GM12878 (cell line): ENCODE measurements at regions not wholly inside any gene's neighbourhood (a gene's known extent, or its start where the extent isn't known, plus 50 kb on each side); places are given as distances from the start of the nearest gene placed in this dataset.

ENCODE experiments used
- ATAC-seq: fragments of 200-7000 bp; cut with Tn5 transposase; 3 replicates; pipeline ENCODE4 v1.9.1; 2020; ENCODE audit warnings: mild to moderate bottlenecking, moderate library complexity
- BruUV-seq: library from RNA; stranded (reverse); fragments of 400-500 nt; replicated peaks from 2 replicates; lab custom pipeline; 2021; lab: Mats Ljungman, UMichigan
- CTCF ChIA-PET: fragments of 300-600 bp; sonication (Branson Sonifier 250); formaldehyde crosslinking; extraction: SDS; loops from one replicate; lab custom pipeline; 2021; ENCODE audit warnings: inconsistent platforms; lab: Yijun Ruan, JAX
- POLR2A ChIA-PET: fragments of 350-600 bp; formaldehyde crosslinking; extraction: SDS; loops from one replicate; lab custom pipeline; 2021; ENCODE audit warnings: inconsistent platforms; lab: Charles Lee
- RAD21 ChIA-PET: fragments of 300-600 bp; sonication (Branson Sonifier 250); formaldehyde crosslinking; loops from one replicate; lab custom pipeline; 2023; ENCODE audit warnings: antibody characterized with exemption; ENCODE audit not compliant: unreplicated experiment; lab: Charles Lee
- SMC1A ChIA-PET: fragments of 300-600 bp; sonication (Branson Sonifier 250); formaldehyde crosslinking; loops from one replicate; lab custom pipeline; 2023; ENCODE audit not compliant: unreplicated experiment, uncharacterized antibody; lab: Charles Lee
- DNase-seq: peaks from one replicate; pipeline ENCODE4 v3.0.0-alpha.2; 2011; ENCODE audit warnings: low read depth, low spot score
- FAIRE-seq: peaks from 3 replicates; lab custom pipeline; 2011; peaks lifted over from hg19 to GRCh38; lab: Jason Lieb, UNC
- H2AFZ ChIP-seq: 2 replicates; pipeline ENCODE4 v1.6.0; 2011; ENCODE audit warnings: low read depth, low read length, control low read depth; ENCODE audit not compliant: control insufficient read depth
- H3K27ac ChIP-seq: 2 replicates; pipeline ENCODE4 v1.5.1; 2011; ENCODE audit warnings: control low read depth; ENCODE audit not compliant: control insufficient read depth, insufficient read depth
- H3K27me3 ChIP-seq, 2 experiments: replicated peaks in 1 of 2; 2 replicates each; pipeline versions ENCODE4 v1.6.0 to v1.6.1; 2011; ENCODE audit warnings: low read length in 1 of 2; ENCODE audit not compliant: control insufficient read depth in 2 of 2, insufficient read depth in 2 of 2
- H3K36me3 ChIP-seq, 2 experiments: 2 replicates each; pipeline ENCODE4 v1.5.1; 2011; ENCODE audit warnings: low read length in 1 of 2; ENCODE audit not compliant: control insufficient read depth in 2 of 2, insufficient read depth in 2 of 2
- H3K4me1 ChIP-seq: 2 replicates; pipeline ENCODE4 v1.6.1; 2011; ENCODE audit warnings: mild to moderate bottlenecking, low read length, moderate library complexity, mixed read lengths; ENCODE audit not compliant: control insufficient read depth, insufficient read depth
- H3K4me2 ChIP-seq: 2 replicates; pipeline ENCODE4 v1.6.0; 2011; ENCODE audit warnings: control low read depth; ENCODE audit not compliant: control insufficient read depth, insufficient read depth
- H3K4me3 ChIP-seq: fragments of 200-600 bp; sonication (generic); 2 replicates; pipeline ENCODE4 v1.5.1; 2016
- H3K79me2 ChIP-seq: 2 replicates; pipeline ENCODE4 v1.6.0; 2011; ENCODE audit warnings: low read length; ENCODE audit not compliant: control insufficient read depth, insufficient read depth
- H3K9ac ChIP-seq: 2 replicates; pipeline ENCODE4 v1.8.0; 2011; ENCODE audit warnings: low read length, control low read depth, mixed read lengths; ENCODE audit not compliant: control insufficient read depth, insufficient read depth
- H3K9me3 ChIP-seq: replicated peaks from 3 replicates; pipeline ENCODE4 v1.5.1; 2011; ENCODE audit warnings: mild to moderate bottlenecking, low read length; ENCODE audit not compliant: control insufficient read depth, insufficient read depth
- H4K20me1 ChIP-seq: 2 replicates; pipeline ENCODE4 v1.6.0; 2011; ENCODE audit not compliant: control insufficient read depth, insufficient read depth
- BHLHE40 ChIP-seq, 2 experiments: fragments of 450-650 bp in 1 of 2; IDR thresholded peaks; 2 replicates each; pipeline ENCODE4 v1.6.1; 2011 to 2017; ENCODE audit warnings: low read depth in 2 of 2, borderline replicate concordance in 1 of 2, improper control_type of control experiment in 1 of 2, low read length in 1 of 2, mild to moderate bottlenecking in 1 of 2
- BMI1 ChIP-seq: fragments of 450-650 bp; IDR thresholded peaks from 2 replicates; pipeline ENCODE4 v1.6.1; 2016; ENCODE audit warnings: mild to moderate bottlenecking, moderate library complexity, borderline replicate concordance
- CHD2 ChIP-seq: IDR thresholded peaks from 2 replicates; pipeline ENCODE4 v1.6.1; 2011; ENCODE audit warnings: low read depth, low read length, improper control_type of control experiment, borderline replicate concordance
- DPF2 ChIP-seq: fragments of 450-650 bp; IDR thresholded peaks from 2 replicates; pipeline ENCODE4 v1.6.1; 2017; ENCODE audit warnings: mild to moderate bottlenecking
- MEF2B ChIP-seq: fragments of 450-650 bp; IDR thresholded peaks from 2 replicates; pipeline ENCODE4 v1.6.1; 2018; ENCODE audit warnings: mild to moderate bottlenecking, moderate library complexity; ENCODE audit not compliant: partially characterized antibody, poor library complexity, severe bottlenecking
- POU2F2 ChIP-seq: IDR thresholded peaks from 3 replicates; pipeline ENCODE4 v1.6.1; 2011; ENCODE audit warnings: low read depth, mild to moderate bottlenecking, low read length, borderline replicate concordance
- SIX5 ChIP-seq: IDR thresholded peaks from 2 replicates; pipeline ENCODE4 v1.6.1; 2011; ENCODE audit warnings: mild to moderate bottlenecking, low read depth, low read length, moderate library complexity; ENCODE audit not compliant: severe bottlenecking
- SMAD1 ChIP-seq: fragments of 450-650 bp; IDR thresholded peaks from 2 replicates; pipeline ENCODE4 v1.6.1; 2018; ENCODE audit warnings: mild to moderate bottlenecking, low read depth; ENCODE audit not compliant: partially characterized antibody
- WGBS: methylation state at CpG from one replicate; pipeline ENCODE4 v1.1.6; 2016; ENCODE audit warnings: low lambda C conversion rate; ENCODE audit not compliant: insufficient replicate concordance, insufficient coverage; ENCODE audit errors: missing lambda C conversion rate; 5-methylcytosine and 5-hydroxymethylcytosine counted together
- in situ Hi-C: fragments of 300-500 bp; cut with MboI; formaldehyde crosslinking; loops from 9 replicates; pipeline ENCODE4 v1.14.3; 2018; ENCODE audit warnings: mixed read lengths
- intact Hi-C: fragments of 100-400 bp; cut with micrococcal nuclease; formaldehyde crosslinking; loops from one replicate; pipeline ENCODE4 v1.14.2; 2022; ENCODE audit not compliant: unreplicated experiment
- TF ChIP-seq, protein P1 (sequence below), 3 experiments: IDR thresholded peaks in 2 of 3; conservative IDR thresholded peaks in 1 of 3; 2 replicates each; pipeline ENCODE4 v1.5.1; 2011; ENCODE audit warnings: low read depth in 3 of 3, low read length in 3 of 3, mild to moderate bottlenecking in 3 of 3, control low read depth in 2 of 3, moderate library complexity in 2 of 3, inconsistent platforms in 1 of 3, mixed read lengths in 1 of 3; ENCODE audit not compliant: control insufficient read depth in 2 of 3, insufficient read depth in 1 of 3; ENCODE audit errors: extremely low read depth in 1 of 3

DNA sequence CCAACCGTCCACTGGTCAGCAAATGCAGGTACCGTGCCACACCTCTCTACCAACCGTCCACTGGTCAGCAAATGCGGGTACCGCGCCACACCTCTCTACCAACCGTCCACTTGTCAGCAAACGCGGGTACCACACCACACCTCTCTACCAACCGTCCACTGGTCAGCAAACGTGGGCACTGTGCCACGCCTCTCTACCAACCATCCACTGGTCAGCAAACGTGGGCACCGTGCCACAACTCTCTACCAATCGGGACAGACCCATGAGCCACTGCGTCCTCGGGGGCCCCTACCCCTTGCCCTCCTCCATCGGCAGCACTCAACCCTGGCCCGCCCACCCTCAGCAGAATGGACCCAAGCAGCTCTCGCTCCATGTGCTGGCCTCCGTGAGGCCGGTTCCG is 226.4 kb upstream of the SALL3 start:
- no TSS peak for BruUV-seq
- Histone ChIP-seq H3K9ac (no peak overlapping the region), H3K27me3 (no peaks in the 10 kb centered on the region), H4K20me1 (no peaks in the 10 kb centered on the region), H3K4me3 (no peak overlapping the region), H3K36me3 (no peaks in the 10 kb centered on the region), H2AFZ (no peak overlapping the region), H3K4me1 (no peaks in the 10 kb centered on the region), H3K79me2 (no peaks in the 10 kb centered on the region), H3K4me2 (no peak overlapping the region), H3K27ac (no peak overlapping the region), H3K9me3 (no peaks in the 10 kb centered on the region; the same call in 2 of the 3 replicates)
- WGBS: 86% methylated on average over 23 of the region's 23 CpGs
- ChIA-PET RAD21 (no interaction called here), CTCF (no interaction called here), POLR2A (no interaction called here), SMC1A (no interaction called here)
- in situ Hi-C loops (no loop called here), intact Hi-C loops (no loop called here)
- DNase-seq: no peak
- ATAC-seq: no peak
- no peak for FAIRE-seq
- TF ChIP-seq POU2F2: no peak
- TF ChIP-seq CHD2: no peak
- TF ChIP-seq BHLHE40 (IDR thresholded peaks at IDR 0.05; ENCODE audit: borderline replicate concordance in 1 of 2, low read depth in 2 of 2, low read length in 1 of 2): no peak
- TF ChIP-seq SMAD1: no peak
- no peak for TF ChIP-seq SIX5
- no peak for TF ChIP-seq DPF2
- TF ChIP-seq, protein P1, sequence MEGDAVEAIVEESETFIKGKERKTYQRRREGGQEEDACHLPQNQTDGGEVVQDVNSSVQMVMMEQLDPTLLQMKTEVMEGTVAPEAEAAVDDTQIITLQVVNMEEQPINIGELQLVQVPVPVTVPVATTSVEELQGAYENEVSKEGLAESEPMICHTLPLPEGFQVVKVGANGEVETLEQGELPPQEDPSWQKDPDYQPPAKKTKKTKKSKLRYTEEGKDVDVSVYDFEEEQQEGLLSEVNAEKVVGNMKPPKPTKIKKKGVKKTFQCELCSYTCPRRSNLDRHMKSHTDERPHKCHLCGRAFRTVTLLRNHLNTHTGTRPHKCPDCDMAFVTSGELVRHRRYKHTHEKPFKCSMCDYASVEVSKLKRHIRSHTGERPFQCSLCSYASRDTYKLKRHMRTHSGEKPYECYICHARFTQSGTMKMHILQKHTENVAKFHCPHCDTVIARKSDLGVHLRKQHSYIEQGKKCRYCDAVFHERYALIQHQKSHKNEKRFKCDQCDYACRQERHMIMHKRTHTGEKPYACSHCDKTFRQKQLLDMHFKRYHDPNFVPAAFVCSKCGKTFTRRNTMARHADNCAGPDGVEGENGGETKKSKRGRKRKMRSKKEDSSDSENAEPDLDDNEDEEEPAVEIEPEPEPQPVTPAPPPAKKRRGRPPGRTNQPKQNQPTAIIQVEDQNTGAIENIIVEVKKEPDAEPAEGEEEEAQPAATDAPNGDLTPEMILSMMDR (IDR thresholded peaks at IDR 0.05 in 2 of 3, conservative IDR thresholded peaks at IDR 0.05 in 1 of 3; ENCODE audit: control insufficient read depth in 2 of 3, extremely low read depth in 1 of 3, insufficient read depth in 1 of 3, low read depth in 3 of 3, low read length in 3 of 3): no peak
- no peak for TF ChIP-seq BMI1
- no peak for TF ChIP-seq MEF2B
